ENCODE measurements at regions not wholly inside any gene's neighbourhood (a gene's known extent, or its start where the extent isn't known, plus 50 kb on each side); places are given as distances from the start of the nearest gene placed in this dataset.
"Not testable (repeated sequence)": the region's sequence is repeated elsewhere in the genome, so short reads cannot be mapped to it uniquely, and the experiment has no call there.

GRCh38 chr4:111066447-111066846 is 443.6 kb upstream of the PITX2 start:
- Histone ChIP-seq H3K4me1 (ENCODE audit: control insufficient read depth in 1 of 2, insufficient read depth in 2 of 2, low read length in 2 of 2) (no peaks in the 10 kb centered on the region), H3K27me3 (ENCODE audit: control insufficient read depth in 1 of 2, insufficient read depth in 2 of 2, low read length in 1 of 2) (no peaks in the 10 kb centered on the region), H3K4me3 (ENCODE audit: low read length in 2 of 2) (no peak overlapping the region), H3K27ac (ENCODE audit: low read depth in 1 of 2, low read length in 2 of 2) (no peak overlapping the region), H3K36me3 (ENCODE audit: control insufficient read depth in 1 of 2, insufficient read depth in 2 of 2, low read length in 1 of 2) (no peaks in the 10 kb centered on the region), H3K9me3 (ENCODE audit: control insufficient read depth, low read length) (peaks cover 1% of the 10 kb centered on the region)
- ATAC-seq (ENCODE audit: low FRiP score), result no peak
- intact Hi-C loops (cut with DNase I), result no loop called here
- DNase-seq, result no peak

- ATAC-seq (ENCODE audit: low FRiP score) (no peak), DNase-seq (no peak)
- H3K36me3 ChIP-seq (ENCODE audit: control insufficient read depth in 1 of 2, insufficient read depth in 2 of 2, low read length in 1 of 2), result no peaks in the 10 kb centered on the region
- no peak overlapping the region for H3K4me3 ChIP-seq (ENCODE audit: low read length in 2 of 2)
- intact Hi-C loops (cut with DNase I), result no loop called here
- 29 to 39% methylated on average over 1 of the region's 1 CpG for WGBS, 2 donors
- peaks cover 1% of the 10 kb centered on the region for H3K9me3 ChIP-seq (ENCODE audit: control insufficient read depth, low read length)
- no peaks in the 10 kb centered on the region for H3K4me1 ChIP-seq (ENCODE audit: control insufficient read depth in 1 of 2, insufficient read depth in 2 of 2, low read length in 2 of 2)
- H3K27ac ChIP-seq (ENCODE audit: low read depth in 1 of 2, low read length in 2 of 2), result no peak overlapping the region
- no peaks in the 10 kb centered on the region for H3K27me3 ChIP-seq (ENCODE audit: control insufficient read depth in 1 of 2, insufficient read depth in 2 of 2, low read length in 1 of 2)
These were observed 444.0 kb upstream of the PITX2 start for GRCh38 chr4:111066887-111067286.

GRCh38 chr4:111068883-111069282 is 446.0 kb upstream of the PITX2 start:
- WGBS, 2 donors, result 91 to 95% methylated on average over 3 of the region's 3 CpGs
- no peak for DNase-seq
- H3K4me1 ChIP-seq (ENCODE audit: control insufficient read depth in 1 of 2, insufficient read depth in 2 of 2, low read length in 2 of 2), result no peaks in the 10 kb centered on the region
- no peak for ATAC-seq (ENCODE audit: low FRiP score)
- no peak overlapping the region for H3K4me3 ChIP-seq (ENCODE audit: low read length in 2 of 2)
- no peaks in the 10 kb centered on the region for H3K27me3 ChIP-seq (ENCODE audit: control insufficient read depth in 1 of 2, insufficient read depth in 2 of 2, low read length in 1 of 2)
- H3K36me3 ChIP-seq (ENCODE audit: control insufficient read depth in 1 of 2, insufficient read depth in 2 of 2, low read length in 1 of 2), result no peaks in the 10 kb centered on the region
- intact Hi-C loops (cut with DNase I), result no loop called here
- no peak overlapping the region for H3K27ac ChIP-seq (ENCODE audit: low read depth in 1 of 2, low read length in 2 of 2)
- peaks cover 1% of the 10 kb centered on the region for H3K9me3 ChIP-seq (ENCODE audit: control insufficient read depth, low read length)

- H3K27ac ChIP-seq (ENCODE audit: low read depth in 1 of 2, low read length in 2 of 2), result no peak overlapping the region
- H3K4me3 ChIP-seq (ENCODE audit: low read length in 2 of 2), result no peak overlapping the region
- no peaks in the 10 kb centered on the region for H3K27me3 ChIP-seq (ENCODE audit: control insufficient read depth in 1 of 2, insufficient read depth in 2 of 2, low read length in 1 of 2)
- intact Hi-C loops (cut with DNase I), result no loop called here
- no peaks in the 10 kb centered on the region for H3K36me3 ChIP-seq (ENCODE audit: control insufficient read depth in 1 of 2, insufficient read depth in 2 of 2, low read length in 1 of 2)
- no peaks in the 10 kb centered on the region for H3K4me1 ChIP-seq (ENCODE audit: control insufficient read depth in 1 of 2, insufficient read depth in 2 of 2, low read length in 2 of 2)
- 78 to 85% methylated on average over 4 of the region's 4 CpGs for WGBS, 2 donors
- no peak for DNase-seq
- no peaks in the 10 kb centered on the region for H3K9me3 ChIP-seq (ENCODE audit: control insufficient read depth, low read length)
- ATAC-seq (ENCODE audit: low FRiP score), result no peak
These were observed 447.5 kb upstream of the PITX2 start for GRCh38 chr4:111070390-111070789.

- Histone ChIP-seq H3K36me3 (ENCODE audit: control insufficient read depth in 1 of 2, insufficient read depth in 2 of 2, low read length in 1 of 2) (no peaks in the 10 kb centered on the region), H3K9me3 (ENCODE audit: control insufficient read depth, low read length) (no peaks in the 10 kb centered on the region), H3K4me1 (ENCODE audit: control insufficient read depth in 1 of 2, insufficient read depth in 2 of 2, low read length in 2 of 2) (no peaks in the 10 kb centered on the region), H3K27me3 (ENCODE audit: control insufficient read depth in 1 of 2, insufficient read depth in 2 of 2, low read length in 1 of 2) (no peaks in the 10 kb centered on the region), H3K27ac (ENCODE audit: low read depth in 1 of 2, low read length in 2 of 2) (no peak overlapping the region), H3K4me3 (ENCODE audit: low read length in 2 of 2) (no peak overlapping the region)
- DNase-seq (no peak), ATAC-seq (ENCODE audit: low FRiP score) (no peak)
- 84 to 87% methylated on average over 12 of the region's 12 CpGs for WGBS, 2 donors
- intact Hi-C loops (cut with DNase I), result no loop called here
These were observed 451.7 kb upstream of the PITX2 start for GRCh38 chr4:111074523-111075114.

GRCh38 chr4:111076299-111076698 is 453.4 kb upstream of the PITX2 start:
- H3K4me1 ChIP-seq (ENCODE audit: control insufficient read depth in 1 of 2, insufficient read depth in 2 of 2, low read length in 2 of 2); DNase-seq; H3K27me3 ChIP-seq (ENCODE audit: control insufficient read depth in 1 of 2, insufficient read depth in 2 of 2, low read length in 1 of 2); ATAC-seq (ENCODE audit: low FRiP score); H3K36me3 ChIP-seq (ENCODE audit: control insufficient read depth in 1 of 2, insufficient read depth in 2 of 2, low read length in 1 of 2); H3K4me3 ChIP-seq (ENCODE audit: low read length in 2 of 2); intact Hi-C loops (cut with DNase I); H3K27ac ChIP-seq (ENCODE audit: low read depth in 1 of 2, low read length in 2 of 2); H3K9me3 ChIP-seq (ENCODE audit: control insufficient read depth, low read length): not testable (repeated sequence)
- 32 to 46% methylated on average over 1 of the region's 1 CpG for WGBS, 2 donors

GRCh38 chr4:111108153-111108552 is 485.3 kb upstream of the PITX2 start:
- H3K9me3 ChIP-seq (ENCODE audit: control insufficient read depth, low read length), result no peaks in the 10 kb centered on the region
- no peaks in the 10 kb centered on the region for H3K36me3 ChIP-seq (ENCODE audit: control insufficient read depth in 1 of 2, insufficient read depth in 2 of 2, low read length in 1 of 2)
- no peak overlapping the region for H3K27ac ChIP-seq (ENCODE audit: low read depth in 1 of 2, low read length in 2 of 2)
- no peak for ATAC-seq (ENCODE audit: low FRiP score)
- WGBS, 2 donors, result 80 to 90% methylated on average over 1 of the region's 1 CpG
- no peak overlapping the region for H3K4me3 ChIP-seq (ENCODE audit: low read length in 2 of 2)
- no peaks in the 10 kb centered on the region for H3K27me3 ChIP-seq (ENCODE audit: control insufficient read depth in 1 of 2, insufficient read depth in 2 of 2, low read length in 1 of 2)
- intact Hi-C loops (cut with DNase I), result no loop called here
- no peak for DNase-seq
- no peaks in the 10 kb centered on the region for H3K4me1 ChIP-seq (ENCODE audit: control insufficient read depth in 1 of 2, insufficient read depth in 2 of 2, low read length in 2 of 2)

- Histone ChIP-seq H3K27me3 (ENCODE audit: control insufficient read depth in 1 of 2, insufficient read depth in 2 of 2, low read length in 1 of 2) (no peaks in the 10 kb centered on the region), H3K4me1 (ENCODE audit: control insufficient read depth in 1 of 2, insufficient read depth in 2 of 2, low read length in 2 of 2) (no peaks in the 10 kb centered on the region), H3K9me3 (ENCODE audit: control insufficient read depth, low read length) (no peaks in the 10 kb centered on the region), H3K27ac (ENCODE audit: low read depth in 1 of 2, low read length in 2 of 2) (no peak overlapping the region), H3K4me3 (ENCODE audit: low read length in 2 of 2) (no peak overlapping the region), H3K36me3 (ENCODE audit: control insufficient read depth in 1 of 2, insufficient read depth in 2 of 2, low read length in 1 of 2) (no peaks in the 10 kb centered on the region)
- ATAC-seq (ENCODE audit: low FRiP score), result no peak
- no peak for DNase-seq
- intact Hi-C loops (cut with DNase I), result no loop called here
- 81 to 84% methylated on average over 3 of the region's 3 CpGs for WGBS, 2 donors
These were observed 490.7 kb upstream of the PITX2 start for GRCh38 chr4:111113591-111113990.

GRCh38 chr4:111115881-111116280 is 493.0 kb upstream of the PITX2 start:
- H3K9me3 ChIP-seq (ENCODE audit: control insufficient read depth, low read length), result no peaks in the 10 kb centered on the region
- 72% methylated on average over 4 of the region's 4 CpGs for WGBS, 2 donors
- intact Hi-C loops (cut with DNase I), result no loop called here
- H3K4me1 ChIP-seq (ENCODE audit: control insufficient read depth in 1 of 2, insufficient read depth in 2 of 2, low read length in 2 of 2), result no peaks in the 10 kb centered on the region
- H3K27ac ChIP-seq (ENCODE audit: low read depth in 1 of 2, low read length in 2 of 2), result no peak overlapping the region
- no peaks in the 10 kb centered on the region for H3K27me3 ChIP-seq (ENCODE audit: control insufficient read depth in 1 of 2, insufficient read depth in 2 of 2, low read length in 1 of 2)
- H3K36me3 ChIP-seq (ENCODE audit: control insufficient read depth in 1 of 2, insufficient read depth in 2 of 2, low read length in 1 of 2), result no peaks in the 10 kb centered on the region
- ATAC-seq (ENCODE audit: low FRiP score) (no peak), DNase-seq (no peak)
- no peak overlapping the region for H3K4me3 ChIP-seq (ENCODE audit: low read length in 2 of 2)

Data from aorta (tissue), 5 donors.